ENCODE measurements at regions not wholly inside any gene's neighbourhood (a gene's known extent, or its start where the extent isn't known, plus 50 kb on each side); places are given as distances from the start of the nearest gene placed in this dataset.

- TF ChIP-seq CTCF (CRISPR knock-in tag; IDR thresholded peaks at IDR 0.05): no peak
- TF ChIP-seq PLRG1 (conservative IDR thresholded peaks at IDR 0.05): no peak
- no peak for TF ChIP-seq ARID5B (CRISPR knock-in tag; IDR thresholded peaks at IDR 0.05)
- no peak for TF ChIP-seq ZNF17 (CRISPR knock-in tag; IDR thresholded peaks at IDR 0.05)
- no peak for TF ChIP-seq TEAD2 (CRISPR knock-in tag; IDR thresholded peaks at IDR 0.05)
These were observed 110.1 kb upstream of the LRIG3 start for GRCh38 chr12:59030415-59030814.

Data from HepG2 (cell line).